ENCODE measurements at regions not wholly inside any gene's neighbourhood (a gene's known extent, or its start where the extent isn't known, plus 50 kb on each side); places are given as distances from the start of the nearest gene placed in this dataset.

DNA sequence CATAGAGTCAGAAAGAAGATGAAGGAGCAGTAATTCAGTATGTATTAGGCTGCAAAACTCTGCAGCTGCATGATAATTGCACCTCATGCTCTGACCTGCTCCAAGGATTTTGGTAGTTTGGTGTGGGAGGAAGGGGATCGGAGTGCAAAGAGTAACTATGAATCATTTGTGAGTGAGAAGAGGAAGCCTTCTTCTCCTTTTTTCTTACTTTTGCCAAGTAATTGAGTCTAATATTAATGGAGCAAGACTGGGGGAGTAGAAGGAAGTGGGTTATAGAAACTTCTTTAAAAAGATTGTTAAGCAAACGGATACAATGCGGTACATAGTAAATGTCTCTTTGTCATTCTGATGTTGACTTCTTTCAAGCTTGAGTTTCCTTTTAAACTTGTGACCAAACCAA is 276.5 kb downstream of the EDEM1 start:
- TF ChIP-seq ISL1 (CRISPR knock-in tag; IDR thresholded peaks at IDR 0.05) = no peak
- TF ChIP-seq, protein P1, sequence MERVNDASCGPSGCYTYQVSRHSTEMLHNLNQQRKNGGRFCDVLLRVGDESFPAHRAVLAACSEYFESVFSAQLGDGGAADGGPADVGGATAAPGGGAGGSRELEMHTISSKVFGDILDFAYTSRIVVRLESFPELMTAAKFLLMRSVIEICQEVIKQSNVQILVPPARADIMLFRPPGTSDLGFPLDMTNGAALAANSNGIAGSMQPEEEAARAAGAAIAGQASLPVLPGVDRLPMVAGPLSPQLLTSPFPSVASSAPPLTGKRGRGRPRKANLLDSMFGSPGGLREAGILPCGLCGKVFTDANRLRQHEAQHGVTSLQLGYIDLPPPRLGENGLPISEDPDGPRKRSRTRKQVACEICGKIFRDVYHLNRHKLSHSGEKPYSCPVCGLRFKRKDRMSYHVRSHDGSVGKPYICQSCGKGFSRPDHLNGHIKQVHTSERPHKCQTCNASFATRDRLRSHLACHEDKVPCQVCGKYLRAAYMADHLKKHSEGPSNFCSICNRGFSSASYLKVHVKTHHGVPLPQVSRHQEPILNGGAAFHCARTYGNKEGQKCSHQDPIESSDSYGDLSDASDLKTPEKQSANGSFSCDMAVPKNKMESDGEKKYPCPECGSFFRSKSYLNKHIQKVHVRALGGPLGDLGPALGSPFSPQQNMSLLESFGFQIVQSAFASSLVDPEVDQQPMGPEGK (CRISPR knock-in tag; IDR thresholded peaks at IDR 0.05; ENCODE audit: borderline replicate concordance) = no peak
- TF ChIP-seq ZFP3 (CRISPR knock-in tag; IDR thresholded peaks at IDR 0.05) = no peak
- TF ChIP-seq ARNTL (CRISPR knock-in tag; IDR thresholded peaks at IDR 0.05; ENCODE audit: borderline replicate concordance, low read depth) = no peak
- no peak for TF ChIP-seq ZFP30 (CRISPR knock-in tag; IDR thresholded peaks at IDR 0.05)
- TF ChIP-seq, protein P2, sequence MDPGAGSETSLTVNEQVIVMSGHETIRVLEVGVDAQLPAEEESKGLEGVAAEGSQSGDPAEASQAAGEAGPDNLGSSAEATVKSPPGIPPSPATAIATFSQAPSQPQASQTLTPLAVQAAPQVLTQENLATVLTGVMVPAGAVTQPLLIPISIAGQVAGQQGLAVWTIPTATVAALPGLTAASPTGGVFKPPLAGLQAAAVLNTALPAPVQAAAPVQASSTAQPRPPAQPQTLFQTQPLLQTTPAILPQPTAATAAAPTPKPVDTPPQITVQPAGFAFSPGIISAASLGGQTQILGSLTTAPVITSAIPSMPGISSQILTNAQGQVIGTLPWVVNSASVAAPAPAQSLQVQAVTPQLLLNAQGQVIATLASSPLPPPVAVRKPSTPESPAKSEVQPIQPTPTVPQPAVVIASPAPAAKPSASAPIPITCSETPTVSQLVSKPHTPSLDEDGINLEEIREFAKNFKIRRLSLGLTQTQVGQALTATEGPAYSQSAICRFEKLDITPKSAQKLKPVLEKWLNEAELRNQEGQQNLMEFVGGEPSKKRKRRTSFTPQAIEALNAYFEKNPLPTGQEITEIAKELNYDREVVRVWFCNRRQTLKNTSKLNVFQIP (CRISPR knock-in tag; IDR thresholded peaks at IDR 0.05; ENCODE audit: borderline replicate concordance, low read depth) = no peak
